GM20000 (cell line): ENCODE measurements at regions not wholly inside any gene's neighbourhood (a gene's known extent, or its start where the extent isn't known, plus 50 kb on each side); places are given as distances from the start of the nearest gene placed in this dataset.
A peak's percentile ranks its signal among the peaks of the same experiment; 100 is the strongest.

Experiments used
- DNase-seq: peaks from one replicate; pipeline ENCODE4 v3.0.0; 2012; ENCODE audit warnings: low spot score
- TF ChIP-seq, protein P1 (sequence below): IDR thresholded peaks from 2 replicates; pipeline ENCODE4 v1.5.1; 2012; ENCODE audit warnings: mild to moderate bottlenecking, control low read depth; ENCODE audit errors: extremely low read depth, missing control alignments

DNA sequence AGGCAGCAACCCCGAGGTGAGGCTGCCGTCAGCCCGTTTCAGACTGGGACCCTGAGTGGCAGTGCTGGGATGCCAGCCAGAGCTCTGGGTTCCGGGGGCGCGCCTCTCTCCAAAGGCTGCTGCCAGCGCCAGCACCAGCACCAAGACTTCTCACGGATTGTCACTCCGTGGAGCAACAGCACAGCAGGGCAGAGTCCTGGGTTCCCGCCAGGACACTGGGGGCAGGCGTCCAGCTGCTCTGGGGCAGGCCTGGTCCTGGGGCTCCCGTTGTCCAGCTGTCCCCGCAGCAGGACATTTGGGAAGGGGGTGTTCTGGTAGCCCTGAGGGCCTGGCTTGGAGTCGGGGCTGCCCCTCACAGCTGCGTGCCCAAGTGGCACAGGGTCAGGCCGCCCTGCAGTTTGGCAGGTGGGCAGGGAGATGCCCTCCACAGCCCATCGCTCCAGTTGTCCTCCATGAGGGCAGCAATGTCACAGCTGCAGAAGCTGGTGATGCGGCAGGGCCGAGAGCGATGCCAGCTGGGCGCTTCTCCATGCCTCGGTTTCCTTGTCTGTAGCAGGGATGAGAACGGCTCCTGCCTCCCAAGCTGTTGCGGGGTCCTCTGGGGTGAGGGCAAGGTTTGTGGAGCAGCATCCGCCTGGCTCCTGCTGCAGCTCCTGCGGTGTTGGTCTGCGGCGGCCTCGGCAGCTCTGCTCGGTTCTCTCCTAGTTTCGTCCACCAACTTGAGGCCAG is 137.3 kb upstream of the CIBAR2 start:
- TF ChIP-seq, protein P1, sequence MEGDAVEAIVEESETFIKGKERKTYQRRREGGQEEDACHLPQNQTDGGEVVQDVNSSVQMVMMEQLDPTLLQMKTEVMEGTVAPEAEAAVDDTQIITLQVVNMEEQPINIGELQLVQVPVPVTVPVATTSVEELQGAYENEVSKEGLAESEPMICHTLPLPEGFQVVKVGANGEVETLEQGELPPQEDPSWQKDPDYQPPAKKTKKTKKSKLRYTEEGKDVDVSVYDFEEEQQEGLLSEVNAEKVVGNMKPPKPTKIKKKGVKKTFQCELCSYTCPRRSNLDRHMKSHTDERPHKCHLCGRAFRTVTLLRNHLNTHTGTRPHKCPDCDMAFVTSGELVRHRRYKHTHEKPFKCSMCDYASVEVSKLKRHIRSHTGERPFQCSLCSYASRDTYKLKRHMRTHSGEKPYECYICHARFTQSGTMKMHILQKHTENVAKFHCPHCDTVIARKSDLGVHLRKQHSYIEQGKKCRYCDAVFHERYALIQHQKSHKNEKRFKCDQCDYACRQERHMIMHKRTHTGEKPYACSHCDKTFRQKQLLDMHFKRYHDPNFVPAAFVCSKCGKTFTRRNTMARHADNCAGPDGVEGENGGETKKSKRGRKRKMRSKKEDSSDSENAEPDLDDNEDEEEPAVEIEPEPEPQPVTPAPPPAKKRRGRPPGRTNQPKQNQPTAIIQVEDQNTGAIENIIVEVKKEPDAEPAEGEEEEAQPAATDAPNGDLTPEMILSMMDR: no peak
- DNase-seq: no peak

DNA sequence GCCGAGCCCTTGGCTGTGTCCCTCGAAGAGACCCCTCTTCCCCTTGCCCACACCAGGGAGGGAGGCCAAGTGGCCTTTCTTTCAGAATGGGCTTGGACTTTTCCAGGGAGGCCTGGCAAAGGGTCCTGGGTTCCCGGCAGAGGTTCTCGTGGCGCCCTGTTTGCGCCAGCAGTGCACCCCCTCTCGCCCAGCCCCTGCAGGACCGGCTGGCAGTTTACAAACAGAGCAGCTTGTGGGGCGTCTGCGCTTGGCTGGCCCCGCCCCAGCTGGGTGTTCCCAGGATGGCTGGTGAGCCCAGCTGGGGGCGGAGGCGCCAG is 137.8 kb upstream of the CIBAR2 start:
- no peak for DNase-seq
- TF ChIP-seq, protein P1: no peak

GRCh38 chr16:85250609-85251223 is 138.4 kb upstream of the CIBAR2 start:
- no peak for DNase-seq
- TF ChIP-seq, protein P1: no peak

GRCh38 chr16:85251225-85251760 is 139.0 kb upstream of the CIBAR2 start:
- DNase-seq: no peak
- TF ChIP-seq, protein P1: no peak

- TF ChIP-seq, protein P1: no peak
- DNase-seq: no peak
Observed at GRCh38 chr16:85252014-85252413, 139.7 kb upstream of the CIBAR2 start.

GRCh38 chr16:85252461-85252860 is 140.2 kb upstream of the CIBAR2 start:
- TF ChIP-seq, protein P1: no peak
- DNase-seq: peak; percentile 58
